HG02870 (cell line): ENCODE measurements at regions not wholly inside any gene's neighbourhood (a gene's known extent, or its start where the extent isn't known, plus 50 kb on each side); places are given as distances from the start of the nearest gene placed in this dataset.

Experiments used
- ATAC-seq: cut with Tn5 transposase; IDR thresholded peaks from one replicate; pipeline ENCODE4 v1.9.1; 2021; ENCODE audit warnings: mild to moderate bottlenecking, moderate library complexity; ENCODE audit not compliant: unreplicated experiment

DNA sequence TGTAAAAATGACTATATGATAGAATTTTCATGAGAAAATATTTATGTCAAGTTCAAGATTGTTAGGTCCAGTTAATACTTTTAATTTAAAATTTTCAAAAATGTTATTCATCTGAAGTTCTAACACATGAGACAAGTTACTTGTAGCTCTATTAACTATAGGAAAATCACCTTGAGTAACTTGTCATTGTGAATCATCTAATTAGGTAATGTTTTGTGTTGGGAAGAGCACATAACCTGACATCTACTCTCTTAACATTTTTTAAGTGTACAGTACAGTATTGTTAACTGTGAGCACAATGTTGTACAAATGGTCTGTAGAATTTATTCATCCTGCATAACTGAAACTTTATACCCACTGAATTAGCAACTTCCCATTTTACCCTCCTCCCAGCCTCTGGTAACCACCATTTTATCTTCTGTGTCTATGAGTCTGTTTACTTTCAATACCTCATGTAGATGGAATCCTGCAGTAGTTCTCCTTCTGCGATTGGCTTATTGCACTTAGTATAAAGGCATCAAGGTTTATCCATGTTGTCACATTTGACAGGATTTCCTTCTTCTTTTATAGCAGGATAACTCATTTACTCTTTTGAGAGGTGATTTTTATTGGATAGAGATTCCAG lies 54.6 kb downstream of the ARL4A start:
- no peak for ATAC-seq

DNA sequence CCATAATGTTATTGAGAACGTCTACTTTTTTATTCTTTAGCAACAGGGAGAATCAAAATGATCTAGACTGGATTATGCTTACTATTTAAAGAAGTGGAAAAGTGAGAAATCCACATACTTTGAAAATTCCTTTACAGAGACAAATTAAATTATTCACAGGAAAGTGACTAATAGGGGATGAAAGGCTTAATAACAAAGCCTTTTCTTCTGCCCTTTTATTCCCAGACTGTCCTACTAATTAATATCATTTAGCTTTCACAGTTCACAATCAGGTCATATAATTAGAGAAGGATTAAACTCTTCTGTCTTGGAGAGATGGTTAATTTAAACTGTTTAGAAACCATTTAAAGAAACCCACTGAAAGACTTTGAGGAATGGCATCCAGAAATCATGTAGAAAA lies 58.8 kb downstream of the ARL4A start:
- ATAC-seq: no peak

DNA sequence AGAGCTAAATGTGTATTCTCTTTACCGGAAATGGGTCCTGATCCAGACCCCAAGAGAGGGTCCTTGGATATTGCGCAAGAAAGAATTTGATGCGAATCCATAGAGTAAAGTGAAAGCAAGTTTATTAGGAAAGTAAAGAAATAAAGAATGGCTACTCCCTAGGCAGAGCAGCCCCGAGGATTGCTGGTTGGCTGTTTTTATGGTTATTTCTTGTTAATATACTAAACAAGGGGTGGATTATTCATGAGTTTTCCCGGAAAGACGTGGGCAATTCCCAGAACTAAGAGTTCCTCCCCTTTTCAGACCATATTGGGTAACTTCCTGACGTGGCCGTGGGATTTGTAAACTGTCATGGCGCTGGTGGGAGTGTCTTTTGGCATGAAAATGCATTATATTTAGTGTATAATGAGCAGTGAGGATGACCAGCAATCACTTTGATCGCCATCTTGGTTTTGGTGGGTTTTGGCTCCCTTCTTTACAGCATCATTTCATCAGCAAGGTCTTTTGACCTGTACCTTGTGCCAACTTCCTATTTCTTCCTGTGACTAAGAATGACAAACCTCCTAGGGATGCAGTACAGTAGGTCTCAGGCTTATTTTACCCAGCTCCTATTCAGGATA lies 60.4 kb downstream of the ARL4A start:
- ATAC-seq: no peak

DNA sequence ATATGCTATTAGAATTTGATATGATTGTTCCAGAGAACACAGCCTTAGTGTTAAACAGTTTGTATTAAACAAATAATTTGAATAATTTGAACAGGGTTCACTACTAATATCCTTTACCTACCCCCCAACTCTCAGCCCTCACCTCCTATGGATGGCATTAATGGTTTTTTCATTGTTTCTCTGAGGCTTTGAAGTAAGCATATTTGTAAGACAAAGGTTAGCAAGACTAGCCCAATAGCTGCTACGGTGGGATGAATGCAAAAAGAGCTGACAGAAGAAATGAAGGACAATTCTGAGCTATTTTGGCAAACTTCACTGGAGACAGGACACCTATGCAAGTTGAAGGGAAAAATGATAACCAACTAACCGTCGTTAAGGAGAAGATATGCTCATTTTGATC lies 61.6 kb downstream of the ARL4A start:
- ATAC-seq: no peak

DNA sequence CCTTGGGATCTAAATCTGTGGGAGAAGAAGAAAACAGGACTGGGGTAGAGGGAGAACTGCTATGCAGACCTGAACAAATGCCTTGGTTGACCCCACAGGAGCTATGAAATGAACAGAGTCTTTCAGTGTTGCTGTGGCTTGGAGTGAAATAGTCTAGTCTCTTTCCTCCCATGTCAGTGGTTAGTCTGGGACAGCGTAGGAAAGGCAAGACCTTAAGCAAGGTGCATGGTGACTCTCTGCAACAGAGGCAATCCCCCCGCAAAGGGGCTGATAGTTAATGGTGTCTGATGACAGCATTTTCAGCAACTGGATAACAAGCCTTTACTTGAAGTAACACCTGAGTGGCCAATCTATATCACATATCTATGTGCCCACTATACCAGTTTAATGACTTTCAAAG lies 62.3 kb downstream of the ARL4A start:
- no peak for ATAC-seq

DNA sequence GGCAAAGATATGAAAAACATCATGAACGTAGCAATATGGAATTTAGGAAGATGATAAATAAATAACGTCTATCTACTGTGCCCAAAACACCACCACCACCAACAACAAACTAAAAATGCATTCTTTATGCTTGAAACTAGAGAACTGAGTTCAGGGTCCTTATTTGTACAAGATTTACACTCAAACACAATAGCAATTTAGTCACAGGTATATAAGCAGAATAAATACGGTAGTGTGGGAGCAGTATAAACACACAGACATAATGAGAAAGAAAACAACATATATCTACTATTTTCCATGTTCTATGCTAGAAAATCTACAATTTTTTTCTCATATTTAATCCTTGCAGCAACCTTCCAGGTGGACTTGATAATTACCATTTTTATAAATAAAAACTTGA lies 64.3 kb downstream of the ARL4A start:
- no peak for ATAC-seq

DNA sequence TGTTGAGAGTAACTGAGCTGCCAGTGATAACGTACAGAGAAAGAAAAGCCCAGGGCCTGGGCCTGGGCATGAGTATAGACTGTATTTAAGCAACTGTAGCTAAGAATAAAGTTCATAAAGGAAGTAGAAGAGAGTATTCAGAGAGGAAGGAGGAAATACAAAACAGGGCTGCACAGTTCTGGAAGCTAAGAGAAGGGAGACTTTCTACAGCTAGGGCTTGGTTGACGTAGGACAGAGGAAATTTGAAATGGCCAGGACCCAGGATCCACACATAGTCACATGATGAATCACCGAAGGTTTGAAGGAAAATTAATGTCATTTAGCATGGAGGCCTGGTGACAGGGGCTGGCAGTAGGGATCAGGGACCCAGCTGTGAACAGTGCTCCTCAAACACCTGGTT lies 66.7 kb downstream of the ARL4A start:
- no peak for ATAC-seq

DNA sequence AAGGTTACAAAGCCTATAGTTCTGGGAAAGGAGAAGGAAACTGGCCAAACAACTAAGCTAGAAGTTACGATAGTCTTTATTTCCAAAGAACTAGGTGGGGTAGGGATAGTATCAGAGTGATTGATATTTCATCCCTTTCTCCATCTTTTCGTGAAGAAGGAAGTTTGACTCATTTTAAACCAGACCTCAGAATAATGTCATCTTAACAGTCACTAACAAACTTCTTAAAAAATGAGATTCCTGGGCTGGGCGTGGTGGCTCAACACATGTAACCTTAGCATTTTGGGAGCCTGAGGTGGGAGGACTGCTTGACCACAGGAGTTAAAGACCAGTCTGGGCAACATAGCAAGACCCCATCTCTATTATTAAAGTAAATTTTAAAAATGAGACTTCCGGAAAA lies 69.4 kb downstream of the ARL4A start:
- no peak for ATAC-seq

DNA sequence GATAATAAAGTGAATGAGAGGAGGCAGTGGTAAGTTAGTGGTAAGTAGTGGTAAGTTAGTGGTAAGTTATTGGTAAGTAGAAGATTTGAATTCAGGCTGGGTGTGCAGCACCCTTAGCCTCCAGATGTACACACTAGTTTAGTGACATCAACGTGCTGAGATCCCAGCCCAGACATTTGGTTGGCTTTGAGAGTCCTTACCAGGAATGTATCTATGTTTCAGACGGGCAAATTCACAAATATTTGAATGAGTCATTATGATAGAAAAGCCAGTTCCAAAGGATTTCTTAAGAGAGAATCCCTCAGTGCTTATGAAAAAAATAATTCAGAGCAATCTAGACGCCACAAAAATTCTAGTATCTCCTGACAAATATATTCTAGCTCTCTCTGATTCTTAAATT lies 70.0 kb downstream of the ARL4A start:
- ATAC-seq: no peak

DNA sequence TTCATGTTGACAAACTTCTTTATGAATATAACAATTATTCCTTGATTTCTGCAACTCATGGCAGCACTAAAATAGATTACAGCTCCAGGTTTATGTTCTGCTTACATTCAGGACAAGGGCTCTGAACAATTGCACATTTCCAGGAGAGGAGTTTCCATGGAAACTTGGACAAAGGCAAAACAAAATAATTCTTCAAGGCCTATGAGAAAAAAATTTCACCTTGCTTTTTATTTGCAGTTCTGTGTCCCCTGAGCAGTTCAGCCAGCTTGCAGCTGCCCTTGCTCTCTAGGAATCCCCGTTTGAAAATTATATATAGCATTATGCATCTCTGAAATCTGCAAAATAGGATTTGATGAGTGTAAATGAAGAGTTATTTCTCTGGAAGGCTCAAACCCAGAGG lies 71.7 kb downstream of the ARL4A start:
- ATAC-seq: no peak

DNA sequence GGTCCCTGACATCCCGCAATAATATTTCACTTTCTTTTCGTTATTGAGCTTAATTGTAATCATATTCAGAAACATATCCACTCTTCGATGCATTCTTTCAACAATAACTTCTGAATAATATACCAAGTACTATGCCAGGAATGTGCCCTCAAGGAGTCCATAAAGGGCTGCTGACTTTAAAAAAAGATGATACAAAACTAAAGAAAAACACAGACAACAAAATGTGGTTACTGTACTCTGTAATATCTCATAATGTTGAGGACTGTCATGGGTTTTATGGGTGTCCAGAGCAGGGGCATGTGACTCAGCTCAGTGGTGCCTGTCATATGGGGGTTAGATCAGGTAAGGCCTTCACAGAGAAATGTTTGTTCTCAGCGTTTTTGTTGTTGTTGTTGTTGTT lies 73.7 kb downstream of the ARL4A start:
- ATAC-seq: no peak

DNA sequence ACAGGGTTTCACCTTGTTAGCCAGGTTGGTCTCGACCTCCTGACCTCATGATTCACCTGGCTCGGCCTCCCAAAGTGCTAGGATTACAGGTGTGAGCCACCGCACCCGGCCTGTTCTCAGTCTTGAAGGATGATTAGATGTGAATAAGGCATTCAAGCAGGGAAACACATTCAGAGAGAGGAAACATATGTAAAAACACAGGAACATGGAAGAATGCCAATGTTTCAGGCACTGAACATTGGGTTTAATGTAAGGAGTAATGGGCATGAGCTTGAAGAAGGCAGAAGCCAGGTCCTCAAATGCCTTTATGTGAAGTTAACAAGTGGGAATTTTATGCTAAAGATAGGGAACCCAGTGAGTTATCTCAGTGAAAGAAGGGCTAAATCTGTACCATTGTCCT lies 74.3 kb downstream of the ARL4A start:
- ATAC-seq: no peak

DNA sequence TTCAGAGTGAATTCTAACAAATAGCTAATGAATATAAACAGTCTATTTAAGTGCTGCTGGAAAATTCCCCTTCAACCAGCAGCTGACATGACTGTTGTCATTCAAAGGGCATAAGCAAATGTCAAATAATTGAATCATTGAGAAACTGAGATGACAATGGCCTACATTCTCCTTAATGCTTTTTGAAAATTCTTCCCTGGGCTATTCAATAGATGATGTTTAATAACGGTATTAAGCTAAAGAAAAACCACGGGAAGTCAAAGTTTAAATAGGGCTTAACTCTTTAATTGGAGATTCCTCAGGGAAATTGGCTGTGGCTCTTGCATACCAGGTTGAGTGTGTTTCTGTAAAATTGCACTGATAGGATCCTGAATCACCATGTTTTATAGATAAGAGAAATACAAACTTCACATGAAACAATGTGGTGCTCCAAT lies 77.0 kb downstream of the ARL4A start:
- no peak for ATAC-seq

DNA sequence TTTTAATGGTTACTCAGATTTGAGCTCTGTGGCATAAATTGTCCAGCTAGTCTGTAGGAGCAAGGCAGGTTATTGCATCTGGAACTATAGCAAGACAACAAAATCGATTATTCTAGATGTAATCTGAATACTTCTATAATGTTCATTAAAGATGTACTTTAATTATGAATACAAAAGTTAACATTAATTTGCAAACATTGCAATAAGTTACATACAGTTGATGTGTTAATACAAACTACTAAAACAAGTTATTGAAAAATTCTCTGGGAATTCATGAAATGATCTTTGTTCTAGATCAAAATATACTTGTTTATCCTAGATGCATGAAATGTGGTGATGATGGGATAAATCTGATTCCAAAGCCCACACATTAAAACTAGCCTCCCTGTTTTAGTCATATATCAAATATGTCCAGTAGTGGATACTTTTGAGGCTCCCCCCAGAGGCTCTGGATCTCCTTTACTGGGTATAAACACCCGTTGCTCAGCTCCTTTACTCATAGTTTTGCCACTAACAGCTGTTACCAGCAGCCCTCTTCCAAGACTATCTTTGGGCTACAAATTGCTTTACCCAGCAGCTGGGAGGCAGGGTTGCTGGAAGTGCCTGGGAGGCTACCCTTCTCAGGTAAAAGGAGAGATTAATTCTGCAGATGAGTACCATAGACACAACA lies 78.1 kb downstream of the ARL4A start:
- no peak for ATAC-seq

DNA sequence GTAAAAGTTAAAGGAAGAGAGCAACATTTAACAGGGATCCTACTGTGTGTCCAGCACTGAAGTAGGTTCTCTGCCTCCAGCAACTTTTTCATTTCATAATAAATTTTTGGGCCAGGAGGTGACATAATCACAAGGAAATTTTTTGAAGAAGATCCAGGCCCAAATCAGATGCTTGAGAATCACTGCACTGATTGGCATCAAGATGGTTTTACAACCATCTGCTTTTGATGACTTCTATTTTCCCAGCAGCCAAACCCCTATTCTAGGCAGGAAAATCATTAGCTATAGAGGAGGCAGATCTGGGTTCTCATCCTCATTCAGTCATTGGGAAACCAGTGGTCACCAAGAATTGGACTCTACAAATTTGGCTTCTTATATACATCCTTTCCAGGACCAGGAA lies 79.0 kb downstream of the ARL4A start:
- no peak for ATAC-seq

DNA sequence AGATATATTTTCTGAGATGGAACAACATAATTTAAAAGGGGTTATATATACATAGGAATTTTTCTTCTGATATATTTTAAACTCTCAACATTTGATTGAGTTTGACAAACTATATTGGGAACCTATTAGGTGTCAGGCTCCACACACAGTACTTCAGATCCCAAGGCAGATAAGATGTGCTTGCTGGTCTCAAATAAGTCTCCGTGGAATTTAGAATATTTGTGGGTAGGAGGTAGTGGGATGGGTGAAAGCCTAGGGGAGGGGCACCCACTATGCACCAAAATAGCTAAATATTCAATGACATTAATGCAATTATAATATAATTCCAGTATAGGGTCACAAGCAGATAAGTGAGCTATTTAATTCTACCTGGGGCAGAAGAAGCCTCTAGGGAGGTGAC lies 81.5 kb downstream of the ARL4A start:
- ATAC-seq: no peak

DNA sequence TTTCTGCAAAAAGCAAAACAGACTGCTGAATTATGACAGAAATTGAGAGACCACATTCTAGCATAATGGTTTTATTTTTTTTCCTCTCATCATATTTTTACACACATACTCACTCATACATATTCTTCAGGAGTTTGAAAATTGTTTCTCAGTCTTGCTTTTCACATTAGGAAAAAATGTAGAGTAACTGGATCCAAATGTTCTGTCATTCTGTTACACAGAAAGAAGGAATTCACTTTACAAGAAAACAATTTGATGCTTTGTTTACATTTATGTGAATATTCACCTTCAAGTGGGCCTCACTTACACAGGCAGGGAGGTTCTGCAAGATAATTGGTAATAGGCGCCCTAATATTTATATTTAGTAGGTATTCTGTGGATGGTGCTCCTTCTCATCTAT lies 82.0 kb downstream of the ARL4A start:
- no peak for ATAC-seq

DNA sequence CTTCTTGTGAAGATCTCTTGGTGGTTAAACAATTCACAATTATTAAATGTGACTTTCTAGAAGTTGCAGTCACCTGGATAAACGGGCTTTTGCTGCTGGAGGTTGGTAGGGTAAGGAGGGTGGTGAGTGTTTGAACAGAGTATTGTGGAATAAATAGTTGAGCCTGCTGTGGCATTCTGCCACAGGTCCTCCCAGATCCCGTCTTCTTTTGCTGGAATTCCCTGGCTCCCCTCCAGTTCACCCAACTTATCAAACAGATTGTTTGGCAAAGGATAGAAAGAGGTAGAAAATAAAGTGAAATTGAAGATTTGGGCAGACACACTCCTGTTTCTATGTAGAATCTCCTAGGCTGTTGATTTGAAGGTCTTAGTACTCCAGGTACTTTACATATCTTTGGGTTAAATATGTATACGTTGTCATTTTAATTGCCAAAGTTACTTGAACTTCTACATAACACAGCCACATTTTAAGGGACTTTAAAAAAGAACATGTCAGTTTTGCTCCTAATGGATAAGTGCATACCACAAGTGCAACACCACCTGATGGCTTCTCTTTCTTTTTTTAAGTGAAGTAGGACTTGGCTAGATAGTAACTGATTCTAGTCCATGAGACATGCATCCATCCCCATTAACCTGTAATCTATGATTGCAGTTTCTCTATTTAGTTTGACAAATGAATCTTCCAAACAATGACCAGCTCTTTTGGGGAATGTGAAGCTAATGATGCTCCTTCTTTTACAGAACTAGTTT lies 83.0 kb downstream of the ARL4A start:
- ATAC-seq: no peak

DNA sequence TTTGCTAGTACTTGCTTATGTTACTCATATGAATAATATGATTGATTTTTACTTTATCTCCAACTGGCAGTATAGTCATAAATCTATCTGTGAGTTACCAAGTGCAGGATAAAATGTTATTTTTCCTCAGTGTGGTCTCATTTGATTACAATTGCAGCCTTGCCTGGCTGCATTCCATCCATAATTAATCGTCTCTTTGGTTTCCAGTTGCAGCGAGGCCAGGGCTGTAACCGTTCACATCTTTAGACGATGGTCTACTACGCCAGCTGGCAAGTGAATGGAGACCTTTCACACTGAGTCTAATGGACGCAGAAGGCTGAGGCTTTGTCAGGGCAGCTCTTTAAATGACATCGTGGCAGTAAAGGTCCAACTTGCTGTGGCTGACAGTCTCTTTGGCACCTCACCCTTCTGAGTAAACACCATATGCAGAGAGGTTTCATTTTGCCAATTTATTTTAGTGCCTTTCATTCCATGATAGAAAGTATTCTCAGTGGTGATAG lies 84.0 kb downstream of the ARL4A start:
- no peak for ATAC-seq

DNA sequence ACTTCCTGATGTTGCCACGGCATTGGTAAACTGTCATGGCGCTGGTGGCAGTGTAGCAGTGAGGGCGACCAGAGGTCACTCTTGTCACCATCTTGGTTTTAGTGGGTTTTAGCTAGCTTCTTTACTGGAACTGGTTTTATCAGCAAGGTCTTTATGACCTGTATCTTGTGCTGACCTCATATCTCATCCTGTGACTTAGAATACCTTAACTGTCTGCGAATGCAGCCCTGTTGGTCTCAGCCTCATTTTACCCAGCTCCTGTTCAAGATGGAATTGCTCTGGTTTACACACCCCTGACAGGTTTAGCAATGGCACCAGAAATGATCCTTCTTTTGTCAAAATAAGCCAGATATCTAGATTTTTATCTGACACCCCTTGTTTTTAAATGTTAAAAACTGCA lies 85.3 kb downstream of the ARL4A start:
- ATAC-seq: no peak

DNA sequence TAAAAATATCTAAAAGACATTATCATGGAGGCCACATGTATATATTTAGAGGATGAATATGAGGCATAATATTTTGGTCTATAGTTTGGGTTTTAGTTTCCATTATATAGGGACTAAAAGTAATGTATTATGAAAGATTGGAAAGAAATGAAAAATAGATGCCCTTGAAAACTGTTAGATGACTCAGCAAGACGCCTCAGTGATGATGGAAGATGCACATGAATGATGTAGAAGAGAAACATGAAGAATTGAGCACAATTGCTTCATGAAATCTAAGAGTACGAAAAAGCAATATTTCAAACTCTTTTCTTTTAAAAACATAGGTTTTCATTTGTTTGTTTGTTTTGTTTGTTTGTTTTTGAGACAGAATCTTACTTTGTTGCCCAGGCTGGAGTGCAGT lies 89.8 kb downstream of the ARL4A start:
- no peak for ATAC-seq

DNA sequence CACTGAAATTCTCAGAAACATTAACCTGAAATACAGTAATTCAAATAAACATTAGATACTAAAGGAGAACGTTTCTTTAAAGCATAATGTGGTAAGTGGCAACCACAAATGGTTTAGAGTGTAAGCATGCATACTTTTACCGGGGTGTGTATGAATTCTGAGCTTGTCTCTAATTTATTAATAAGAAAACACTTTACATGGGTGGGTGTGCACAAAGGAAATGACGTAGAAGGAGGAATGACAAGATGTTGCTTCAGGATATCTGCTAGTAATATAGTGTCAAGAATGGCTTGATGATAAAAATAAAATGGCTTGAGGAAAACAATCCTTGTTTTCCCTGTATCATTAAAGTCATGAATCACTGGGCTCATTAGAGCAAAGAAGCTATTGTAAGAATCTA lies 92.5 kb downstream of the ARL4A start:
- ATAC-seq: no peak
